K562 (cell line): ENCODE measurements at regions not wholly inside any gene's neighbourhood (a gene's known extent, or its start where the extent isn't known, plus 50 kb on each side); places are given as distances from the start of the nearest gene placed in this dataset.

ENCODE experiments used
- ATAC-seq: fragments of 200-7000 bp; cut with Tn5 transposase; 3 replicates; pipeline ENCODE4 v1.9.1; 2020; ENCODE audit warnings: moderate library complexity
- BruUV-seq: library from RNA; stranded (reverse); fragments of 400-500 nt; replicated peaks from 2 replicates; lab custom pipeline; 2021; lab: Mats Ljungman, UMichigan
- CTCF ChIA-PET: fragments of 300-600 bp; formaldehyde crosslinking; extraction: SDS; loops from one replicate; lab custom pipeline; 2021; ENCODE audit warnings: low intra/inter-chr PET ratio; lab: Yijun Ruan, JAX
- POLR2A ChIA-PET: fragments of 300-600, 350-650 bp; sonication (Branson Sonifier 250); formaldehyde crosslinking; extraction: SDS; loops from one replicate; lab custom pipeline; 2021; ENCODE audit warnings: antibody characterized with exemption, inconsistent platforms; lab: Yijun Ruan, JAX
- DNase-seq, 4 experiments: peaks; one replicate each; pipeline versions ENCODE4 v3.0.0 to v3.0.0-alpha.2; 2011 to 2018; ENCODE audit warnings: low spot score in 3 of 4, mixed read lengths in 3 of 4; ENCODE audit errors: extremely low read depth in 1 of 4
- FAIRE-seq: peaks from 2 replicates; lab custom pipeline; 2011; peaks lifted over from hg19 to GRCh38; lab: Jason Lieb, UNC
- H2AFZ ChIP-seq: 2 replicates; pipeline ENCODE4 v1.6.0; 2011; ENCODE audit warnings: low read depth, low read length, control low read depth, inconsistent platforms
- H3K27ac ChIP-seq: fragments of 200-600 bp; 3 replicates; pipeline ENCODE4 v1.8.0; 2011; ENCODE audit warnings: low read depth, mild to moderate bottlenecking, control low read depth, inconsistent platforms, low read length, moderate library complexity, mixed read lengths; ENCODE audit errors: extremely low read depth
- H3K27me3 ChIP-seq, 2 experiments: fragments of 300-600 bp in 1 of 2; 2 replicates in 1 of 2; 3 replicates in 1 of 2; pipeline versions ENCODE4 v1.6.0 to v1.8.0; 2011; ENCODE audit warnings: inconsistent platforms in 2 of 2, low read length in 2 of 2, mild to moderate bottlenecking in 1 of 2, mixed read lengths in 1 of 2, moderate library complexity in 1 of 2; ENCODE audit not compliant: control insufficient read depth in 2 of 2, insufficient read depth in 2 of 2
- H3K36me3 ChIP-seq: fragments of 300-600 bp; 3 replicates; pipeline ENCODE4 v1.8.0; 2011; ENCODE audit warnings: mild to moderate bottlenecking, low read length, inconsistent platforms; ENCODE audit not compliant: control insufficient read depth, insufficient read depth
- H3K4me1 ChIP-seq, 2 experiments: fragments of 200-600 bp in 1 of 2; replicated peaks in 1 of 2; 2 replicates in 1 of 2; 3 replicates in 1 of 2; pipeline versions ENCODE4 v1.5.1 to v1.8.0; 2011; ENCODE audit warnings: inconsistent platforms in 2 of 2, low read length in 2 of 2, mild to moderate bottlenecking in 1 of 2, mixed read lengths in 1 of 2, moderate library complexity in 1 of 2; ENCODE audit not compliant: control insufficient read depth in 2 of 2, insufficient read depth in 2 of 2
- H3K4me2 ChIP-seq: 2 replicates; pipeline ENCODE4 v1.6.1; 2011; ENCODE audit warnings: low read length, control low read depth, inconsistent platforms, mixed read lengths; ENCODE audit not compliant: insufficient read depth
- H3K4me3 ChIP-seq: fragments of 200-600 bp; sonication (generic), shearing (Covaris generic); 2 replicates; pipeline ENCODE4 v1.5.1; 2016; ENCODE audit warnings: control low read depth, inconsistent platforms
- H3K79me2 ChIP-seq: fragments of 200-600 bp; 3 replicates; pipeline ENCODE4 v1.8.0; 2011; ENCODE audit warnings: low read length, inconsistent platforms; ENCODE audit not compliant: control insufficient read depth, insufficient read depth
- H3K9ac ChIP-seq, 2 experiments: 2 replicates each; pipeline versions ENCODE4 v1.6.0 to v1.6.1; 2011; ENCODE audit warnings: low read depth in 2 of 2, low read length in 2 of 2, control low read depth in 1 of 2, inconsistent platforms in 1 of 2, mild to moderate bottlenecking in 1 of 2, mixed read lengths in 1 of 2; ENCODE audit not compliant: insufficient read depth in 1 of 2
- H3K9me1 ChIP-seq: one replicate; pipeline ENCODE4 v1.6.0; 2011; ENCODE audit warnings: inconsistent platforms, mild to moderate bottlenecking, low read length, moderate library complexity; ENCODE audit not compliant: control insufficient read depth, insufficient read depth
- H3K9me3 ChIP-seq: replicated peaks from 2 replicates; pipeline ENCODE4 v1.5.1; 2011; ENCODE audit warnings: low read depth, low read length, inconsistent platforms; ENCODE audit not compliant: control insufficient read depth, insufficient read depth
- H4K20me1 ChIP-seq: replicated peaks from 2 replicates; pipeline ENCODE4 v1.6.1; 2011; ENCODE audit warnings: low read length, inconsistent platforms, mixed read lengths; ENCODE audit not compliant: control insufficient read depth, insufficient read depth
- CBX8 ChIP-seq: fragments of 200-600 bp; sonication (generic); IDR thresholded peaks from 2 replicates; pipeline ENCODE4 v1.6.1; 2012; ENCODE audit warnings: borderline replicate concordance, mixed run types, low read depth, mild to moderate bottlenecking, moderate library complexity, mixed read lengths, low read length, control low read depth, inconsistent platforms; ENCODE audit not compliant: poor library complexity, severe bottlenecking; ENCODE audit errors: extremely low read depth
- SIX5 ChIP-seq, 2 experiments: IDR thresholded peaks; 2 replicates each; pipeline ENCODE4 v1.6.1; 2011; ENCODE audit warnings: low read length in 2 of 2, borderline replicate concordance in 1 of 2, low read depth in 1 of 2, mild to moderate bottlenecking in 1 of 2, moderate library complexity in 1 of 2; ENCODE audit not compliant: insufficient read depth in 1 of 2
- SPI1 ChIP-seq: IDR thresholded peaks from 2 replicates; pipeline ENCODE4 v1.6.1; 2011; ENCODE audit warnings: low read depth, low read length, control low read depth, borderline replicate concordance
- SRSF3 ChIP-seq: fragments of 200-400 bp; formaldehyde crosslinking; IDR thresholded peaks from 2 replicates; pipeline ENCODE4 v1.6.1; 2016; ENCODE audit warnings: mild to moderate bottlenecking, low read length, moderate library complexity; ENCODE audit not compliant: insufficient read depth
- XRCC3 ChIP-seq: fragments of 450-650 bp; IDR thresholded peaks from 2 replicates; pipeline ENCODE4 v1.6.1; 2017; ENCODE audit warnings: mild to moderate bottlenecking, moderate library complexity
- ZNF274 ChIP-seq: IDR thresholded peaks from 2 replicates; pipeline ENCODE4 v1.6.1; 2011; ENCODE audit warnings: low read depth, mild to moderate bottlenecking, low read length, moderate library complexity, borderline replicate concordance
- ZNF696 ChIP-seq: fragments of 250-450 bp; sonication (Bioruptor Pico); conservative IDR thresholded peaks from 2 replicates; pipeline ENCODE4 v1.4.0; 2020; ENCODE audit warnings: mild to moderate bottlenecking, moderate library complexity
- WGBS: fragments of 100-300 bp; shearing (Covaris generic); methylation state at CpG from one replicate; pipeline ENCODE4 v1.1.6; 2016; ENCODE audit warnings: low coverage, mixed read lengths; ENCODE audit not compliant: insufficient coverage; ENCODE audit errors: missing lambda C conversion rate; 5-methylcytosine and 5-hydroxymethylcytosine counted together
- in situ Hi-C: fragments of 300-500 bp; cut with MboI; formaldehyde crosslinking; loops from 4 replicates; pipeline ENCODE4 v1.15.0; 2018; ENCODE audit warnings: inconsistent platforms, mixed read lengths
- intact Hi-C: fragments of 100-400 bp; cut with micrococcal nuclease; formaldehyde crosslinking; loops from 2 replicates; pipeline ENCODE4 v1.14.2; 2022
- TF ChIP-seq, protein P1 (sequence below): fragments of 150-350 bp; conservative IDR thresholded peaks from 2 replicates; pipeline ENCODE4 v1.6.1; 2014; ENCODE audit warnings: low read length
- TF ChIP-seq, protein P2 (sequence below): fragments of 450-650 bp; IDR thresholded peaks from 2 replicates; pipeline ENCODE4 v1.6.1; 2016; ENCODE audit warnings: low read depth, mild to moderate bottlenecking, moderate library complexity
- TF ChIP-seq, protein P3 (sequence below): fragments of 250-450 bp; sonication (Bioruptor Pico); IDR thresholded peaks from 2 replicates; pipeline ENCODE4 v1.8.0; 2021; ENCODE audit warnings: mild to moderate bottlenecking, moderate library complexity

DNA sequence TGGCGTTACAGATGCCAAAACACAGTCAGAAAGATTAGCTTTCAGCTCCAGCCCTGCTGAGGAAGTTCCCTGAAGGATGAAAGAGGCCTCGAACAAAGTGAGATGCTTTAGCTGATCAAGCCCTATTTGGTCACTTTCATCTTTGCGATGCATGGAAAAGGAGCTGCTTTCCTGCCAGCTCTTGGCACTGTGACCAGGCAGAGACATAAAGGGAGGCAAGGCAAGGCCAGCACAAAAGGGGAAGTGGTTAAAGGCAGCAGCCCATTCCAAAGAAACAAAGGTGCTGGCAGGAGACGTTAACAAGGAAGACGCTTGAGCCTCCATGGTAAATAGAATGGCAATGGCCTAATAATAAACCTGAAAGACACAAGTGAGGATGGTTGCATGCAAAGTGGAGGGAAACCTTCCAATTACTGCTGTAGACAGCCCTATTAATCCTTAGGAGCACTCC lies 617.1 kb upstream of the INTU start:
- H3K27me3 ChIP-seq, result no peaks in the 10 kb centered on the region
- H4K20me1 ChIP-seq, result no peaks in the 10 kb centered on the region
- no peaks in the 10 kb centered on the region for H3K36me3 ChIP-seq
- BruUV-seq, result no TSS peak
- peak overlapping the region; percentile 34; the same call in 1 of the 2 replicates for H3K4me2 ChIP-seq
- H3K9ac ChIP-seq, result no peak overlapping the region; a peak in 1 of 4 replicates
- peak overlapping the region; percentile 78 for H2AFZ ChIP-seq
- WGBS, result 25% methylated on average over 5 of the region's 5 CpGs
- peak; percentile 98 for TF ChIP-seq SPI1
- TF ChIP-seq, protein P1, sequence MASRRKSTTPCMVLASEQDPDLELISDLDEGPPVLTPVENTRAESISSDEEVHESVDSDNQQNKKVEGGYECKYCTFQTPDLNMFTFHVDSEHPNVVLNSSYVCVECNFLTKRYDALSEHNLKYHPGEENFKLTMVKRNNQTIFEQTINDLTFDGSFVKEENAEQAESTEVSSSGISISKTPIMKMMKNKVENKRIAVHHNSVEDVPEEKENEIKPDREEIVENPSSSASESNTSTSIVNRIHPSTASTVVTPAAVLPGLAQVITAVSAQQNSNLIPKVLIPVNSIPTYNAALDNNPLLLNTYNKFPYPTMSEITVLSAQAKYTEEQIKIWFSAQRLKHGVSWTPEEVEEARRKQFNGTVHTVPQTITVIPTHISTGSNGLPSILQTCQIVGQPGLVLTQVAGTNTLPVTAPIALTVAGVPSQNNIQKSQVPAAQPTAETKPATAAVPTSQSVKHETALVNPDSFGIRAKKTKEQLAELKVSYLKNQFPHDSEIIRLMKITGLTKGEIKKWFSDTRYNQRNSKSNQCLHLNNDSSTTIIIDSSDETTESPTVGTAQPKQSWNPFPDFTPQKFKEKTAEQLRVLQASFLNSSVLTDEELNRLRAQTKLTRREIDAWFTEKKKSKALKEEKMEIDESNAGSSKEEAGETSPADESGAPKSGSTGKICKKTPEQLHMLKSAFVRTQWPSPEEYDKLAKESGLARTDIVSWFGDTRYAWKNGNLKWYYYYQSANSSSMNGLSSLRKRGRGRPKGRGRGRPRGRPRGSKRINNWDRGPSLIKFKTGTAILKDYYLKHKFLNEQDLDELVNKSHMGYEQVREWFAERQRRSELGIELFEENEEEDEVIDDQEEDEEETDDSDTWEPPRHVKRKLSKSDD, result no peak
- intact Hi-C loops (no loop called here), in situ Hi-C loops (no loop called here)
- no peak overlapping the region for H3K4me3 ChIP-seq
- H3K9me3 ChIP-seq, result no peaks in the 10 kb centered on the region
- CTCF ChIA-PET, result no interaction called here
- H3K79me2 ChIP-seq, result no peaks in the 10 kb centered on the region
- POLR2A ChIA-PET, result no interaction called here
- peak; percentile 72 for ATAC-seq
- FAIRE-seq, result no peak
- no peak overlapping the region for H3K27ac ChIP-seq
- DNase-seq, result no peak
- H3K4me1 ChIP-seq, result peaks cover 0 to 4% of the 10 kb centered on the region in 2 experiments; a peak in 1 of 5 replicates
- no peaks in the 10 kb centered on the region for H3K9me1 ChIP-seq

DNA sequence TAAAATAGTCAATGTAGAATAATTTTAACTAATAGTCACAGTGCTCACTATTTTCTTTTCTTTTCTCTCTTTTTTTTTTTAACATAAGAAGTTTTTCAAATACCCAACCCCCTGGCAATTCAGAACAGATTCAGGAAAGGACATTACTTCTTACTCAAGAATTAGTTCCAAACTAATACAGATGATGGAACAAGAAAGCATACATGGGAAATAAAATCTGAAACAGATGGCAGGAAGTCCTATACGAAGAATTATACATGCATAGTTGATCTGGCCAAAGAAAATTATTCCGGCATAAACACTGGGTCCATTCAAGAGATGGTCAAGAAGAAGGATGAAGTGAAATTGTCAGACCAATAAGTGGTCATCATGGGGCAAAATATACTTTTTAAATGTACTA lies 614.4 kb upstream of the INTU start:
- WGBS, result 55% methylated on average over 2 of the region's 2 CpGs
- ATAC-seq (no peak), DNase-seq (no peak), FAIRE-seq (no peak)
- intact Hi-C loops (no loop called here), in situ Hi-C loops (no loop called here)
- Histone ChIP-seq H3K9me1 (no peaks in the 10 kb centered on the region), H3K9me3 (no peaks in the 10 kb centered on the region), H3K27ac (no peak overlapping the region), H3K79me2 (no peaks in the 10 kb centered on the region), H3K4me1 (peaks cover 0 to 4% of the 10 kb centered on the region in 2 experiments; a peak in 1 of 5 replicates), H4K20me1 (no peaks in the 10 kb centered on the region), H2AFZ (no peak overlapping the region), H3K4me3 (no peak overlapping the region), H3K9ac (no peak overlapping the region), H3K36me3 (no peaks in the 10 kb centered on the region), H3K4me2 (no peak overlapping the region), H3K27me3 (no peaks in the 10 kb centered on the region)
- no TSS peak for BruUV-seq
- POLR2A ChIA-PET, result interaction anchor here (1.2 kb wide), 1 partner anchor 73 kb away, joined by 3 read pairs; no protein-coding TSS in a partner anchor
- CTCF ChIA-PET, result no interaction called here
- no peak for TF ChIP-seq ZNF274
- TF ChIP-seq SRSF3, result no peak
- TF ChIP-seq ZNF696 (CRISPR knock-in tag), result no peak
- no peak for TF ChIP-seq CBX8
- TF ChIP-seq, protein P2, sequence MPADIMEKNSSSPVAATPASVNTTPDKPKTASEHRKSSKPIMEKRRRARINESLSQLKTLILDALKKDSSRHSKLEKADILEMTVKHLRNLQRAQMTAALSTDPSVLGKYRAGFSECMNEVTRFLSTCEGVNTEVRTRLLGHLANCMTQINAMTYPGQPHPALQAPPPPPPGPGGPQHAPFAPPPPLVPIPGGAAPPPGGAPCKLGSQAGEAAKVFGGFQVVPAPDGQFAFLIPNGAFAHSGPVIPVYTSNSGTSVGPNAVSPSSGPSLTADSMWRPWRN, result no peak
- TF ChIP-seq, protein P3, sequence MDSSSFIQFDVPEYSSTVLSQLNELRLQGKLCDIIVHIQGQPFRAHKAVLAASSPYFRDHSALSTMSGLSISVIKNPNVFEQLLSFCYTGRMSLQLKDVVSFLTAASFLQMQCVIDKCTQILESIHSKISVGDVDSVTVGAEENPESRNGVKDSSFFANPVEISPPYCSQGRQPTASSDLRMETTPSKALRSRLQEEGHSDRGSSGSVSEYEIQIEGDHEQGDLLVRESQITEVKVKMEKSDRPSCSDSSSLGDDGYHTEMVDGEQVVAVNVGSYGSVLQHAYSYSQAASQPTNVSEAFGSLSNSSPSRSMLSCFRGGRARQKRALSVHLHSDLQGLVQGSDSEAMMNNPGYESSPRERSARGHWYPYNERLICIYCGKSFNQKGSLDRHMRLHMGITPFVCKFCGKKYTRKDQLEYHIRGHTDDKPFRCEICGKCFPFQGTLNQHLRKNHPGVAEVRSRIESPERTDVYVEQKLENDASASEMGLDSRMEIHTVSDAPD, result no peak
- no peak for TF ChIP-seq XRCC3
- no peak for TF ChIP-seq SIX5 (IDR thresholded peaks at IDR 0.05; ENCODE audit: borderline replicate concordance in 1 of 2, insufficient read depth in 1 of 2, low read depth in 1 of 2, low read length in 2 of 2)
